ENCODE measurements at regions not wholly inside any gene's neighbourhood (a gene's known extent, or its start where the extent isn't known, plus 50 kb on each side); places are given as distances from the start of the nearest gene placed in this dataset.

DNA sequence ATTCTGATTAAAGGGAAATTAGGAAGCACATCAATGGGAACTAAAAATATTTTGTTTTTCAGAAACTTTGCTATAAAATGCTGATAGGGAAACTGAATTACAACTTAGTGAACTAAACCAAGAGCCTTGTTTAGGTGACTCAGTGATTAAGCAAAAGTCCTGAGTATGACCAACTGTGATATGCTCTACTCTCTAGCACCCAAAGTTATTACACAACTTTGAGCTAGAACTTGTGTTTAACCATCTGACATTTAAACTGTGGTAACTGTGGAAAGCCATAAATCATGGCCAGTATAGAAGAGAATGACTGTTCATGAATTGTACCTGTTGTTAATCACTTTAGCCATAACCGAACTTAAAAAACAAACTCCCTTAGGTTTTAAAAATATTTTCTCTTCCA is 127.4 kb downstream of the ZNF365 start:
- TF ChIP-seq, protein P1, sequence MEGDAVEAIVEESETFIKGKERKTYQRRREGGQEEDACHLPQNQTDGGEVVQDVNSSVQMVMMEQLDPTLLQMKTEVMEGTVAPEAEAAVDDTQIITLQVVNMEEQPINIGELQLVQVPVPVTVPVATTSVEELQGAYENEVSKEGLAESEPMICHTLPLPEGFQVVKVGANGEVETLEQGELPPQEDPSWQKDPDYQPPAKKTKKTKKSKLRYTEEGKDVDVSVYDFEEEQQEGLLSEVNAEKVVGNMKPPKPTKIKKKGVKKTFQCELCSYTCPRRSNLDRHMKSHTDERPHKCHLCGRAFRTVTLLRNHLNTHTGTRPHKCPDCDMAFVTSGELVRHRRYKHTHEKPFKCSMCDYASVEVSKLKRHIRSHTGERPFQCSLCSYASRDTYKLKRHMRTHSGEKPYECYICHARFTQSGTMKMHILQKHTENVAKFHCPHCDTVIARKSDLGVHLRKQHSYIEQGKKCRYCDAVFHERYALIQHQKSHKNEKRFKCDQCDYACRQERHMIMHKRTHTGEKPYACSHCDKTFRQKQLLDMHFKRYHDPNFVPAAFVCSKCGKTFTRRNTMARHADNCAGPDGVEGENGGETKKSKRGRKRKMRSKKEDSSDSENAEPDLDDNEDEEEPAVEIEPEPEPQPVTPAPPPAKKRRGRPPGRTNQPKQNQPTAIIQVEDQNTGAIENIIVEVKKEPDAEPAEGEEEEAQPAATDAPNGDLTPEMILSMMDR (IDR thresholded peaks at IDR 0.05 in 4 of 5, conservative IDR thresholded peaks at IDR 0.05 in 1 of 5), result no peak
- TF ChIP-seq POLR2A (IDR thresholded peaks at IDR 0.05), result no peak

Data from gastrocnemius medialis (tissue), 4 donors.